D721Med (cell line): ENCODE measurements at regions not wholly inside any gene's neighbourhood (a gene's known extent, or its start where the extent isn't known, plus 50 kb on each side); places are given as distances from the start of the nearest gene placed in this dataset.

Source experiments
- DNase-seq: peaks from one replicate; pipeline ENCODE4 v3.0.0; 2011; ENCODE audit warnings: low spot score; ENCODE audit not compliant: insufficient read length
- FAIRE-seq: peaks from 2 replicates; lab custom pipeline; 2011; peaks lifted over from hg19 to GRCh38; lab: Jason Lieb, UNC
- TF ChIP-seq, protein P1 (sequence below): IDR thresholded peaks from 2 replicates; pipeline ENCODE4 v1.5.1; 2012; ENCODE audit warnings: mild to moderate bottlenecking, control low read depth; ENCODE audit not compliant: insufficient read depth; ENCODE audit errors: missing control alignments

DNA sequence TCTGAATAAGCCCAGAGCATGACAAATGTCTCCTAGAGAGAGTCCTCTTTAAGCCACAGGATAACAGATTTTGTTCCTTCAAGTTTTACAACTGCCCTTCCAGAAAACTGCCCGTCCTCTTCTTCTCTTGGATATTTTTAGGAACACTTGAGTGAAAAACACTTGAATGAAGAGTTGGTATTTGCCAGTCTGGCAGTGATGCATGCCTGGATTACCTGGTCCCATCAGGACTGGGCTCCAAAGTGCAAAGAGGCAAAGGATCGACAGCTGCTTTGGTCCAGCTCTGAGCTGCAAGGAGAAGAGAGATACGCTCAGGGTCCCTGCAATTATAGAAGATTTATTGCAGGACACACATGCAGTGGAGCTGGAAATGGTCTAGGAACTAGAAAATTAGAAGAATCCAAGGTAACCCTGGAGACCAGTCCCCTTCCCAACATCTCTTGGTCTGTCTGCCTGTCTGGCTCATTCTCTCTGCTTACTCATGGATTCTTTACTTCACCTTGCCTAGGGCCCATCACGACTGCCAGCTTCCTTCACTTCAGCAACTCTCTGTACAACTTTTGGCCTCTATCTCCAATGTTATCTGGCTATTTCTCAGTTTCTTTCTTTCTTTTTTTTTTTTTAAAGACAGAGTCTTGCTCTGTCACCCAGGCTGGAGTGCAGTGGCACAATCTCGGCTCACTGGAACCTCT is 112.1 kb upstream of the SIX2 start:
- FAIRE-seq (no peak), DNase-seq (no peak)
- TF ChIP-seq, protein P1, sequence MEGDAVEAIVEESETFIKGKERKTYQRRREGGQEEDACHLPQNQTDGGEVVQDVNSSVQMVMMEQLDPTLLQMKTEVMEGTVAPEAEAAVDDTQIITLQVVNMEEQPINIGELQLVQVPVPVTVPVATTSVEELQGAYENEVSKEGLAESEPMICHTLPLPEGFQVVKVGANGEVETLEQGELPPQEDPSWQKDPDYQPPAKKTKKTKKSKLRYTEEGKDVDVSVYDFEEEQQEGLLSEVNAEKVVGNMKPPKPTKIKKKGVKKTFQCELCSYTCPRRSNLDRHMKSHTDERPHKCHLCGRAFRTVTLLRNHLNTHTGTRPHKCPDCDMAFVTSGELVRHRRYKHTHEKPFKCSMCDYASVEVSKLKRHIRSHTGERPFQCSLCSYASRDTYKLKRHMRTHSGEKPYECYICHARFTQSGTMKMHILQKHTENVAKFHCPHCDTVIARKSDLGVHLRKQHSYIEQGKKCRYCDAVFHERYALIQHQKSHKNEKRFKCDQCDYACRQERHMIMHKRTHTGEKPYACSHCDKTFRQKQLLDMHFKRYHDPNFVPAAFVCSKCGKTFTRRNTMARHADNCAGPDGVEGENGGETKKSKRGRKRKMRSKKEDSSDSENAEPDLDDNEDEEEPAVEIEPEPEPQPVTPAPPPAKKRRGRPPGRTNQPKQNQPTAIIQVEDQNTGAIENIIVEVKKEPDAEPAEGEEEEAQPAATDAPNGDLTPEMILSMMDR = no peak

GRCh38 chr2:45120546-45120945 is 111.3 kb upstream of the SIX2 start:
- DNase-seq (no peak), FAIRE-seq (no peak)
- TF ChIP-seq, protein P1 = no peak

DNA sequence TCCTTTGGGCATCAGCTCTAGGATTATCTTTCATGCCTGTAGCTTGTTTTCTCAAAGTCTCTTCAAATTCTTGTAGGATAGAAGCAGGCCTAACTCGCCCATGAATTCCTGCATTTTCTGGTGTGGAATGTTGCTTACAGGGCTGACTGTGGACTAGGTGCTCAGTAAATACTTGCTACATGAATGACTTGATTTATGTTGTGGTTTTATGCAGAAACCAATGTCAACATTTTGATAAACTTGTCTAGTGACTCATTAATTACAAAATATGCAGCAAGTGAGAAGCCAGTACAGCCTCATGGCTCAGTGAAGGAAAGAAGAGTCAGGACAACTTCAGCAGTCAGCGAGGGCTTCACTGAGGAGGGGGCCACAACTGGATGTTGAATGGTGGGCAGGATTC is 110.6 kb upstream of the SIX2 start:
- DNase-seq = no peak
- no peak for FAIRE-seq
- TF ChIP-seq, protein P1 = no peak

GRCh38 chr2:45119038-45119437 is 109.8 kb upstream of the SIX2 start:
- TF ChIP-seq, protein P1 = no peak
- FAIRE-seq (no peak), DNase-seq (no peak)

DNA sequence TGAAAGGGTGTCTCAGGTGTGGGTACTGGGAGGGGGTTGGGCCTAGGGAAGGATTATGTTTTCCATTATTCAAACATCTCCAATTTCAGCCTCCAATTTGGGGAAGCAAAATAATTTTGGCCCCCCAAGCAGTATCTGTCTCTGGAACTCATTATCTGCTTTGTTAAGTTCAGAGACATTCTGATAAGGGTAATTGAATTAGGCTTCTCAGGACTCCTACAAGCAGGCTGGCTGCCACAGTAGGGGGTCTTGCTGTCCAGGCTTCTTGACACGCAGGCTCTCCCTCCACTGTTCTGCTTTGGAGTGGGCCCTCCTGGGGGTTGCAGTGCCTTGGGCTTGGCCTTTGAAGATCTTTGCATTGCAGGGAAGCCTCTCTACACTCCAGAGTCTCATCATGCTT is 108.1 kb upstream of the SIX2 start:
- DNase-seq = no peak
- FAIRE-seq = no peak
- TF ChIP-seq, protein P1 = no peak

- FAIRE-seq (no peak), DNase-seq (no peak)
- TF ChIP-seq, protein P1 = no peak
Measured at GRCh38 chr2:45115181-45115580, 105.9 kb upstream of the SIX2 start.

DNA sequence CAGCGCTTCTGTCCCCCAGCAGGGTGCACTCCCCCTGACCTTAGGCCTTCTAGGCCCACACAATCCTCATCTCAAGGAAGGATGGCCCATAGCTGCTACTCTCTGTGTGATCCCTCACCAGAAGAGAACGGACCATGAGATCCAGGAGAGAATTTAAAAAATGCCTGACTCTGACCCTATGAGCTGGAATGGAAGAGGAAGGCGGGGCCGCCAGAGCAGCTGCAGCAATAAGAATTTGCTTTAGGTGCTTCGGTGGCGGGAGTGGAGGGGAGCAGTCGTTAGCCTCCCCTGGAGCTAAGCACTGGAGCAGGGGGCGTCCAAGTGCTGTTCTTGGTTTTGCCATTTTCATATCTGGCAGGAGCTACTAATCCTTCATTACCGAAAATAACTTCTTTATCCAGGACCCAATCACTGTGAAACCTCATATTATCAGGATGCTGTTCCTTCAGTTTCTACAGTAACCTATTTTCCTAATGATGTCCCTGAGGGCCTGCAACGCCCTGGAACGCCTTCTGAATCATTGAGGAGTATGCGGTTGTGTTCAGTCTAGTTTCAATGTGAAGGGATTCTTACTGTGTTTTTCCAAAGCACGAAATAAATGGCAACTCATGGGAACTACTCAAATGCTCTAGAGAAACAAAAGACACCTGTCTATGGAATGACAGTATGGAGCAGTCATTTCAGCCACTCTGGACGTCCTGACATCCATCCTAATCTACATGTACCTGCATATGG is 105.1 kb upstream of the SIX2 start:
- DNase-seq (no peak), FAIRE-seq (no peak)
- TF ChIP-seq, protein P1 = no peak
